Esophagus squamous epithelium (tissue), 5 donors: ENCODE measurements at regions not wholly inside any gene's neighbourhood (a gene's known extent, or its start where the extent isn't known, plus 50 kb on each side); places are given as distances from the start of the nearest gene placed in this dataset.

Experiments
- DNase-seq: peaks from one replicate; lab custom pipeline; 2025; lab: John Stamatoyannopoulos, UW
- H3K27ac ChIP-seq, 4 donors: fragments of 200-600 bp; sonication (generic); one replicate each; pipeline ENCODE4 v1.5.1; 2016 to 2019; ENCODE audit warnings: mild to moderate bottlenecking in 1 of 4
- H3K27me3 ChIP-seq, 4 donors: fragments of 200-600 bp; sonication (generic); 1 replicate in 3 of 4; 2 replicates in 1 of 4; pipeline versions ENCODE4 v1.5.1 to v1.6.0; 2017 to 2021; ENCODE audit warnings: antibody characterized with exemption in 1 of 4
- H3K36me3 ChIP-seq, 3 donors: fragments of 200-600 bp; sonication (generic); one replicate each; pipeline ENCODE4 v1.5.1; 2016 to 2019
- H3K4me1 ChIP-seq, 3 donors: fragments of 200-600 bp; sonication (generic); one replicate each; pipeline ENCODE4 v1.5.1; 2017 to 2019
- H3K4me3 ChIP-seq, 4 donors: fragments of 200-600 bp; sonication (generic); 1 replicate in 3 of 4; 2 replicates in 1 of 4; pipeline ENCODE4 v1.5.1; 2016 to 2019; ENCODE audit warnings: mild to moderate bottlenecking in 2 of 4, moderate library complexity in 1 of 4
- H3K9me3 ChIP-seq, 3 donors: fragments of 200-600 bp; sonication (generic); one replicate each; pipeline ENCODE4 v1.5.1; 2016 to 2019
- CTCF ChIP-seq, 6 experiments: fragments of 450-650 bp in 4 of 6; fragments of 200-600 bp in 2 of 6; sonication (generic) in 2 of 6; IDR thresholded peaks; one replicate each; pipeline ENCODE4 v1.5.1; 2016 to 2019; ENCODE audit warnings: antibody characterized with exemption in 6 of 6, mild to moderate bottlenecking in 4 of 6, moderate library complexity in 4 of 6
- POLR2A ChIP-seq, 4 donors: fragments of 450-650 bp; IDR thresholded peaks; one replicate each; pipeline ENCODE4 v1.6.1; 2017; ENCODE audit warnings: antibody characterized with exemption in 4 of 4, mild to moderate bottlenecking in 4 of 4, moderate library complexity in 3 of 4
- WGBS, 2 donors: methylation state at CpG; one replicate each; pipeline ENCODE4 v1.1.5; 2018; 5-methylcytosine and 5-hydroxymethylcytosine counted together
- intact Hi-C: fragments of 100-400 bp; cut with DNase I; formaldehyde crosslinking; loops from one replicate; pipeline ENCODE4 v1.15.0; 2022
- donor health status: DM: yes; HTN: yes; CAD: no.

- TF ChIP-seq POLR2A (IDR thresholded peaks at IDR 0.05) (no peak), CTCF (IDR thresholded peaks at IDR 0.05) (no peak)
- intact Hi-C loops = no loop called here
- Histone ChIP-seq H3K4me3 (no peak overlapping the region), H3K4me1 (no peaks in the 10 kb centered on the region), H3K27me3 (no peaks in the 10 kb centered on the region), H3K27ac (no peak overlapping the region), H3K9me3 (no peaks in the 10 kb centered on the region), H3K36me3 (no peaks in the 10 kb centered on the region)
- DNase-seq = no peak
Observed at GRCh38 chr6:80969439-80969838, 783.0 kb downstream of the TENT5A start.

- no peak for DNase-seq
- TF ChIP-seq CTCF (IDR thresholded peaks at IDR 0.05) (no peak), POLR2A (IDR thresholded peaks at IDR 0.05) (no peak)
Observed at GRCh38 chr6:80967609-80968008, 784.9 kb downstream of the TENT5A start.

GRCh38 chr6:80962382-80962781 is 790.1 kb downstream of the TENT5A start:
- peaks cover 0 to 3% (median 0%) of the 10 kb centered on the region in 3 donors for H3K4me1 ChIP-seq
- H3K27ac ChIP-seq = no peak overlapping the region

More at GRCh38 chr6:80967609-80968008, 784.9 kb downstream of the TENT5A start:
- Histone ChIP-seq H3K4me1 (no peaks in the 10 kb centered on the region), H3K4me3 (no peak overlapping the region), H3K27me3 (no peaks in the 10 kb centered on the region), H3K36me3 (no peaks in the 10 kb centered on the region), H3K27ac (no peak overlapping the region), H3K9me3 (no peaks in the 10 kb centered on the region)
- WGBS, 2 donors = 33 to 44% methylated on average over 1 of the region's 1 CpG
- intact Hi-C loops = no loop called here

GRCh38 chr6:80961166-80961565 is 791.3 kb downstream of the TENT5A start:
- DNase-seq = no peak
- Histone ChIP-seq H3K27ac (no peak overlapping the region), H3K9me3 (no peaks in the 10 kb centered on the region), H3K27me3 (no peaks in the 10 kb centered on the region), H3K36me3 (no peaks in the 10 kb centered on the region), H3K4me1 (peaks cover 0 to 3% (median 0%) of the 10 kb centered on the region in 3 donors), H3K4me3 (no peak overlapping the region)
- intact Hi-C loops = no loop called here
- no peak for TF ChIP-seq POLR2A (IDR thresholded peaks at IDR 0.05)
- TF ChIP-seq CTCF (IDR thresholded peaks at IDR 0.05) = no peak
- WGBS, 2 donors = 69 to 77% methylated on average over 3 of the region's 3 CpGs

More at GRCh38 chr6:80962382-80962781, 790.1 kb downstream of the TENT5A start:
- no peaks in the 10 kb centered on the region for H3K27me3 ChIP-seq
- no peak overlapping the region for H3K4me3 ChIP-seq
- TF ChIP-seq CTCF (IDR thresholded peaks at IDR 0.05) (no peak), POLR2A (IDR thresholded peaks at IDR 0.05) (no peak)
- DNase-seq = no peak
- intact Hi-C loops = no loop called here
- H3K9me3 ChIP-seq = no peaks in the 10 kb centered on the region
- H3K36me3 ChIP-seq = no peaks in the 10 kb centered on the region

- no peaks in the 10 kb centered on the region for H3K9me3 ChIP-seq
- 15 to 26% methylated on average over 1 of the region's 1 CpG for WGBS, 2 donors
- TF ChIP-seq CTCF (IDR thresholded peaks at IDR 0.05) = no peak
- TF ChIP-seq POLR2A (IDR thresholded peaks at IDR 0.05) = no peak
- no peak overlapping the region for H3K4me3 ChIP-seq
- intact Hi-C loops = no loop called here
- H3K36me3 ChIP-seq = no peaks in the 10 kb centered on the region
- H3K27ac ChIP-seq = no peak overlapping the region
- H3K4me1 ChIP-seq = peaks cover 0 to 3% (median 0%) of the 10 kb centered on the region in 3 donors
- H3K27me3 ChIP-seq = no peaks in the 10 kb centered on the region
- DNase-seq = no peak
Observed at GRCh38 chr6:80959034-80959433, 793.4 kb downstream of the TENT5A start.
